Epithelial cell of proximal tubule (primary cell): ENCODE measurements at regions not wholly inside any gene's neighbourhood (a gene's known extent, or its start where the extent isn't known, plus 50 kb on each side); places are given as distances from the start of the nearest gene placed in this dataset.

Source experiments
- DNase-seq: peaks from one replicate; pipeline ENCODE4 v3.0.0-alpha.2; 2011; ENCODE audit warnings: low read depth
- H3K4me3 ChIP-seq: 2 replicates; pipeline ENCODE4 v1.5.1; 2011; ENCODE audit warnings: low read depth, mild to moderate bottlenecking, low read length
- CTCF ChIP-seq: conservative IDR thresholded peaks from 2 replicates; pipeline ENCODE4 v1.5.1; 2012; ENCODE audit warnings: low read depth, mild to moderate bottlenecking, low read length

GRCh38 chr20:57919049-57919448 is 209.2 kb upstream of the PMEPA1 start:
- no peak for DNase-seq
- no peak overlapping the region for H3K4me3 ChIP-seq
- no peak for TF ChIP-seq CTCF

GRCh38 chr20:57918551-57918950 is 208.7 kb upstream of the PMEPA1 start:
- DNase-seq: no peak
- TF ChIP-seq CTCF: no peak
- H3K4me3 ChIP-seq: no peak overlapping the region

GRCh38 chr20:57914205-57914604 is 204.4 kb upstream of the PMEPA1 start:
- TF ChIP-seq CTCF: no peak
- DNase-seq: no peak
- H3K4me3 ChIP-seq: no peak overlapping the region

GRCh38 chr20:57913156-57913930 is 203.5 kb upstream of the PMEPA1 start:
- TF ChIP-seq CTCF: no peak
- no peak for DNase-seq
- no peak overlapping the region for H3K4me3 ChIP-seq

- TF ChIP-seq CTCF: no peak
Observed at GRCh38 chr20:57912227-57912582, 202.4 kb upstream of the PMEPA1 start.

GRCh38 chr20:57911512-57912226 is 201.9 kb upstream of the PMEPA1 start:
- DNase-seq: no peak
- no peak for TF ChIP-seq CTCF
- no peak overlapping the region for H3K4me3 ChIP-seq

More at GRCh38 chr20:57912227-57912582, 202.4 kb upstream of the PMEPA1 start:
- no peak for DNase-seq
- H3K4me3 ChIP-seq: no peak overlapping the region
